Fibroblast of lung (primary cell): ENCODE measurements at regions not wholly inside any gene's neighbourhood (a gene's known extent, or its start where the extent isn't known, plus 50 kb on each side); places are given as distances from the start of the nearest gene placed in this dataset.

Experiments
- DNase-seq, 2 donors: peaks; one replicate each; pipeline versions ENCODE4 v3.0.0 to v3.0.0-alpha.2; 2010; ENCODE audit warnings: low read depth in 2 of 2
- H2AFZ ChIP-seq: 2 replicates; pipeline ENCODE4 v1.5.1; 2012; ENCODE audit warnings: low read length, control low read depth, inconsistent platforms
- H3K27ac ChIP-seq: 2 replicates; pipeline ENCODE4 v1.5.1; 2011; ENCODE audit warnings: low read length, control low read depth; ENCODE audit not compliant: insufficient read depth
- H3K27me3 ChIP-seq: 2 replicates; pipeline ENCODE4 v1.5.1; 2011; ENCODE audit warnings: mild to moderate bottlenecking, low read length; ENCODE audit not compliant: control insufficient read depth, insufficient read depth
- H3K36me3 ChIP-seq: 2 replicates; pipeline ENCODE4 v1.5.1; 2011; ENCODE audit warnings: low read length; ENCODE audit not compliant: control insufficient read depth, insufficient read depth
- H3K4me1 ChIP-seq: 2 replicates; pipeline ENCODE4 v1.5.1; 2011; ENCODE audit warnings: low read length; ENCODE audit not compliant: control insufficient read depth, insufficient read depth; ENCODE audit errors: extremely low read depth
- H3K4me2 ChIP-seq: 2 replicates; pipeline ENCODE4 v1.5.1; 2011; ENCODE audit warnings: low read length, control low read depth; ENCODE audit not compliant: insufficient read depth; ENCODE audit errors: extremely low read depth
- H3K4me3 ChIP-seq, 4 experiments: fragments of 200-600 bp in 1 of 4; sonication (generic) in 1 of 4; replicated peaks in 1 of 4; 2 replicates each; pipeline ENCODE4 v1.5.1; 2011 to 2016; ENCODE audit warnings: low read length in 4 of 4, low read depth in 3 of 4, mild to moderate bottlenecking in 3 of 4, control low read depth in 2 of 4, inconsistent platforms in 1 of 4, mixed read lengths in 1 of 4; ENCODE audit not compliant: insufficient read depth in 1 of 4; ENCODE audit errors: control extremely low read depth in 1 of 4
- H3K79me2 ChIP-seq: 2 replicates; pipeline ENCODE4 v1.5.1; 2012; ENCODE audit warnings: mild to moderate bottlenecking, low read length, inconsistent platforms; ENCODE audit not compliant: control insufficient read depth, insufficient read depth
- H3K9ac ChIP-seq: 2 replicates; pipeline ENCODE4 v1.5.1; 2011; ENCODE audit warnings: mild to moderate bottlenecking, low read length, control low read depth; ENCODE audit not compliant: insufficient read depth
- H3K9me3 ChIP-seq: 2 replicates; pipeline ENCODE4 v1.5.1; 2012; ENCODE audit warnings: low read depth, low read length; ENCODE audit not compliant: control insufficient read depth, insufficient read depth
- H4K20me1 ChIP-seq: 2 replicates; pipeline ENCODE4 v1.5.1; 2011; ENCODE audit warnings: low read length; ENCODE audit not compliant: control insufficient read depth, insufficient read depth; ENCODE audit errors: extremely low read depth
- EZH2 ChIP-seq: IDR thresholded peaks from 2 replicates; pipeline ENCODE4 v1.5.1; 2012; ENCODE audit warnings: low read length, control low read depth, mild to moderate bottlenecking; ENCODE audit errors: missing control alignments
- TF ChIP-seq, protein P1 (sequence below), 2 donors: IDR thresholded peaks in 1 of 2; conservative IDR thresholded peaks in 1 of 2; 1 replicate in 1 of 2; 2 replicates in 1 of 2; pipeline ENCODE4 v1.5.1; 2011 to 2012; ENCODE audit warnings: low read length in 2 of 2, control low read depth in 1 of 2, inconsistent platforms in 1 of 2, low read depth in 1 of 2, mild to moderate bottlenecking in 1 of 2

DNA sequence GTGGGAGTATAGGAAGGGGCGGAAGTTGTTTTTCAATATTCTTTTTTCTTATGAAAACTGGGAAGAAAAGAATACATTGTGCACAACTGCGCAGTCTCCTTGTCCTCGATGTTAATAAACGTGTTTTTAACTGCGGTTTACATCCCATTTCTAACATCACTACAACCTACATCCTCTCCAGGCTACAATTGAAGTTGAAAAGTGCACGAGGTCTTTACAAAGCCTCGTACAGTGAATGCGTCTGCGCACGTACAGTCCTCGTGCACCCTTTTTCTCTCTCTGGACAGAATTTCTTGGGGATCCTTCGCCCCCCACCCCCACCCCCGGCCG, 102.4 kb downstream of the WT1 start:
- Histone ChIP-seq H2AFZ (no peak overlapping the region), H3K4me2 (peak overlapping the region; percentile 48), H3K79me2 (no peaks in the 10 kb centered on the region), H3K4me3 (peak overlapping the region in 1 of 4 experiments; percentile 51), H3K9me3 (no peaks in the 10 kb centered on the region), H3K9ac (no peak overlapping the region), H3K27me3 (no peaks in the 10 kb centered on the region), H4K20me1 (no peaks in the 10 kb centered on the region), H3K4me1 (no peaks in the 10 kb centered on the region), H3K27ac (no peak overlapping the region), H3K36me3 (no peaks in the 10 kb centered on the region)
- DNase-seq: no peak
- no peak for TF ChIP-seq EZH2
- TF ChIP-seq, protein P1, sequence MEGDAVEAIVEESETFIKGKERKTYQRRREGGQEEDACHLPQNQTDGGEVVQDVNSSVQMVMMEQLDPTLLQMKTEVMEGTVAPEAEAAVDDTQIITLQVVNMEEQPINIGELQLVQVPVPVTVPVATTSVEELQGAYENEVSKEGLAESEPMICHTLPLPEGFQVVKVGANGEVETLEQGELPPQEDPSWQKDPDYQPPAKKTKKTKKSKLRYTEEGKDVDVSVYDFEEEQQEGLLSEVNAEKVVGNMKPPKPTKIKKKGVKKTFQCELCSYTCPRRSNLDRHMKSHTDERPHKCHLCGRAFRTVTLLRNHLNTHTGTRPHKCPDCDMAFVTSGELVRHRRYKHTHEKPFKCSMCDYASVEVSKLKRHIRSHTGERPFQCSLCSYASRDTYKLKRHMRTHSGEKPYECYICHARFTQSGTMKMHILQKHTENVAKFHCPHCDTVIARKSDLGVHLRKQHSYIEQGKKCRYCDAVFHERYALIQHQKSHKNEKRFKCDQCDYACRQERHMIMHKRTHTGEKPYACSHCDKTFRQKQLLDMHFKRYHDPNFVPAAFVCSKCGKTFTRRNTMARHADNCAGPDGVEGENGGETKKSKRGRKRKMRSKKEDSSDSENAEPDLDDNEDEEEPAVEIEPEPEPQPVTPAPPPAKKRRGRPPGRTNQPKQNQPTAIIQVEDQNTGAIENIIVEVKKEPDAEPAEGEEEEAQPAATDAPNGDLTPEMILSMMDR (conservative IDR thresholded peaks at IDR 0.05 in 1 of 2, IDR thresholded peaks at IDR 0.05 in 1 of 2; ENCODE audit: low read depth in 1 of 2, low read length in 2 of 2): no peak

DNA sequence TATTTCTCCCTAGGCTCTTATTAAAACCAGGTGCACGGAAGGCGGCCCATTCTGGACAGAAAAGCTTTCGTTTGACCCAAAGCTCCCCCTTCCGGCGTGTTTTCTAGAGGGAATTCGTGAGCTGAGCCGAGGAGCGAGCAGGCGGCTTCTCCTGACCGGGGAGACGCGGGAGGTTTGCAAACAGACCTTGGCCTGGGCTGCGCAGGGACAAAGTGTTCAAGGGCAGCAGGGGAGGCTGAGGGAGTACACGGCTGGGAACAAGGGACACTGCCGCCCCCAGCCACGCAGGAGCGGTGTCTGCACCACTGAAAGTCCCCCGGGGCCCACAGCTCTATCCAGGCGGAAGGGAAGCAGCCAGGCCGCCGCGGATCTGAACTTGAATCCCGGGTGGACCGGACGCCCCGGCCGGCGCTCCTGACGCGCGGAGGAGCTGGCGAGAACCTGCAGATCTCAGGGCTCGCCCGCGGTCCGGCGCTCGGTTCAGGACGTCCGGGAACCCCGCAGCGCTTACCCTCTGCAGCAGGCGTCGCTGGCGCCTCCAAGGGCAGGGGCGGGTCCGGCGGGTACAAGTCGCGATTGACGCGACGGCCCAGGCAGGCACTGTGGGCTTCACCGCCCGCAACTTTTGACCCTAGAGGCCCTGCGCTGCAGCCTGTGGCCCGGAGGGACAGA, 101.9 kb downstream of the WT1 start:
- no peak overlapping the region for H3K9ac ChIP-seq
- H3K36me3 ChIP-seq: no peaks in the 10 kb centered on the region
- H3K79me2 ChIP-seq: no peaks in the 10 kb centered on the region
- H4K20me1 ChIP-seq: no peaks in the 10 kb centered on the region
- no peak overlapping the region for H3K27ac ChIP-seq
- H3K9me3 ChIP-seq: no peaks in the 10 kb centered on the region
- DNase-seq: peak; percentile 64 to 68
- peak overlapping the region; percentile 48 for H3K4me2 ChIP-seq
- TF ChIP-seq EZH2: no peak
- TF ChIP-seq, protein P1 (conservative IDR thresholded peaks at IDR 0.05 in 1 of 2, IDR thresholded peaks at IDR 0.05 in 1 of 2; ENCODE audit: low read depth in 1 of 2, low read length in 2 of 2): peak; percentile 45 to 55
- H2AFZ ChIP-seq: peak overlapping the region; percentile 76
- peak overlapping the region in 3 of 4 experiments; percentile 9 to 51 (median 33) for H3K4me3 ChIP-seq
- no peaks in the 10 kb centered on the region for H3K27me3 ChIP-seq
- no peaks in the 10 kb centered on the region for H3K4me1 ChIP-seq

DNA sequence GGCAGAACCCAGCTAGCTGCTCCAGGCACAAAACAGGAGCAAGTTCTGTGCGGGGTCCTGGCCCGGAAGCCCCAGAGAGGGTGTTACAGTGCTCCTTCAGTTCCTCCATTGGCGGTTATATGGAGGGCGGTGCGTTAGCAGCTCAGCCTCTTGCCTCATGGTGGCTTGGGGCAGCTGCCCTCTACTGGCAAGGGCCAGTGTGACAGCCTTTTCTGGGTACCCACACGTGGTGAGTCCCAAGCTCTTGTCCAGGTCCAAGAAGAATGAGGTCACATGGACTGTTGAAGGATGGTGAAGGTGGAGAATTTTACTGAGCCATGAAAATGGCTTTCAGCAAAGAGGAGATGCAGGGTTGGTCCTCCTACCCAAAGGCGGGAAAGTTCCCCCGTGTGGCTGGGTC, 100.5 kb downstream of the WT1 start:
- Histone ChIP-seq H3K4me1 (no peaks in the 10 kb centered on the region), H2AFZ (no peak overlapping the region), H3K27ac (no peak overlapping the region), H3K9me3 (no peaks in the 10 kb centered on the region), H3K36me3 (no peaks in the 10 kb centered on the region), H4K20me1 (no peaks in the 10 kb centered on the region), H3K79me2 (no peaks in the 10 kb centered on the region), H3K4me2 (no peak overlapping the region), H3K9ac (no peak overlapping the region), H3K27me3 (no peaks in the 10 kb centered on the region), H3K4me3 (no peak overlapping the region)
- DNase-seq: no peak
- TF ChIP-seq EZH2: no peak
- TF ChIP-seq, protein P1 (conservative IDR thresholded peaks at IDR 0.05 in 1 of 2, IDR thresholded peaks at IDR 0.05 in 1 of 2; ENCODE audit: low read depth in 1 of 2, low read length in 2 of 2): peak in 1 of 2 donors; percentile 12
